SKM-1 (cell line): ENCODE measurements at regions not wholly inside any gene's neighbourhood (a gene's known extent, or its start where the extent isn't known, plus 50 kb on each side); places are given as distances from the start of the nearest gene placed in this dataset.

ENCODE experiments used
- DNase-seq: peaks from one replicate; lab custom pipeline; 2025; ENCODE audit not compliant: unreplicated experiment; lab: John Stamatoyannopoulos, UW

- DNase-seq = no peak
Measured at GRCh38 chr9:20291201-20291600, 331.1 kb downstream of the MLLT3 start.

- no peak for DNase-seq
Measured at GRCh38 chr9:20290257-20290656, 332.0 kb downstream of the MLLT3 start.

GRCh38 chr9:20289423-20290010 is 332.8 kb downstream of the MLLT3 start:
- no peak for DNase-seq

- no peak for DNase-seq
Measured at GRCh38 chr9:20286969-20287368, 335.3 kb downstream of the MLLT3 start.

- DNase-seq = no peak
Measured at GRCh38 chr9:20286154-20286700, 336.1 kb downstream of the MLLT3 start.

GRCh38 chr9:20284601-20285289 is 337.6 kb downstream of the MLLT3 start:
- DNase-seq = no peak

GRCh38 chr9:20280330-20280729 is 342.0 kb downstream of the MLLT3 start:
- DNase-seq = no peak

- no peak for DNase-seq
Measured at GRCh38 chr9:20276762-20277161, 345.5 kb downstream of the MLLT3 start.

GRCh38 chr9:20271723-20272122 is 350.6 kb downstream of the MLLT3 start:
- DNase-seq = no peak

- no peak for DNase-seq
Measured at GRCh38 chr9:20271096-20271495, 351.2 kb downstream of the MLLT3 start.

- DNase-seq = no peak
Measured at GRCh38 chr9:20270161-20270560, 352.1 kb downstream of the MLLT3 start.

GRCh38 chr9:20269620-20270019 is 352.7 kb downstream of the MLLT3 start:
- no peak for DNase-seq

GRCh38 chr9:20264896-20265295 is 357.4 kb downstream of the MLLT3 start:
- DNase-seq = no peak

GRCh38 chr9:20262611-20263010 is 359.7 kb downstream of the MLLT3 start:
- DNase-seq = no peak

- DNase-seq = no peak
Measured at GRCh38 chr9:20256284-20256948, 365.9 kb downstream of the MLLT3 start.

GRCh38 chr9:20255052-20255451 is 367.2 kb downstream of the MLLT3 start:
- DNase-seq = no peak

GRCh38 chr9:20253635-20254034 is 368.7 kb downstream of the MLLT3 start:
- DNase-seq = no peak

GRCh38 chr9:20252778-20253177 is 369.5 kb downstream of the MLLT3 start:
- no peak for DNase-seq

GRCh38 chr9:20250791-20251190 is 371.5 kb downstream of the MLLT3 start:
- DNase-seq = no peak

GRCh38 chr9:20244271-20244670 is 378.0 kb downstream of the MLLT3 start:
- DNase-seq = no peak

GRCh38 chr9:20243841-20244240 is 378.5 kb downstream of the MLLT3 start:
- no peak for DNase-seq

- no peak for DNase-seq
Measured at GRCh38 chr9:20242510-20243189, 379.6 kb downstream of the MLLT3 start.
